ENCODE measurements at regions not wholly inside any gene's neighbourhood (a gene's known extent, or its start where the extent isn't known, plus 50 kb on each side); places are given as distances from the start of the nearest gene placed in this dataset.

- no peaks in the 10 kb centered on the region for H3K79me2 ChIP-seq (ENCODE audit: control insufficient read depth, insufficient read depth, low read length)
- in situ Hi-C loops (cut with MboI), result no loop called here
- H3K4me2 ChIP-seq (ENCODE audit: control insufficient read depth, insufficient read depth), result no peak overlapping the region
- no peaks in the 10 kb centered on the region for H3K4me1 ChIP-seq (ENCODE audit: control insufficient read depth, insufficient read depth, low read length)
- DNase-seq (ENCODE audit: low read depth, low spot score), result no peak
- ChIA-PET CTCF (no interaction called here), POLR2A (no interaction called here), SMC1A (ENCODE audit: uncharacterized antibody, unreplicated experiment) (no interaction called here), RAD21 (ENCODE audit: unreplicated experiment) (no interaction called here)
- WGBS (ENCODE audit: insufficient coverage, insufficient replicate concordance, low lambda C conversion rate, missing lambda C conversion rate), result 0% methylated on average over 1 of the region's 1 CpG
- no peak overlapping the region for H3K4me3 ChIP-seq
- FAIRE-seq, result no peak
- H2AFZ ChIP-seq (ENCODE audit: control insufficient read depth, low read depth, low read length), result no peak overlapping the region
- no peaks in the 10 kb centered on the region; the same call in 2 of the 3 replicates for H3K9me3 ChIP-seq (replicated peaks; ENCODE audit: control insufficient read depth, insufficient read depth, low read length)
- no TSS peak for BruUV-seq (replicated peaks)
- H4K20me1 ChIP-seq (ENCODE audit: control insufficient read depth, insufficient read depth), result no peaks in the 10 kb centered on the region
- H3K27me3 ChIP-seq (replicated peaks in 1 of 2; ENCODE audit: control insufficient read depth in 2 of 2, insufficient read depth in 2 of 2, low read length in 1 of 2), result no peaks in the 10 kb centered on the region
- no peak overlapping the region for H3K27ac ChIP-seq (ENCODE audit: control insufficient read depth, insufficient read depth)
- H3K9ac ChIP-seq (ENCODE audit: control insufficient read depth, insufficient read depth, low read length), result no peak overlapping the region
- ATAC-seq, result no peak
- no peaks in the 10 kb centered on the region for H3K36me3 ChIP-seq (ENCODE audit: control insufficient read depth in 2 of 2, insufficient read depth in 2 of 2, low read length in 1 of 2)
- intact Hi-C loops (cut with micrococcal nuclease; ENCODE audit: unreplicated experiment), result no loop called here
- TF ChIP-seq FOXK2 (IDR thresholded peaks at IDR 0.05) (no peak), TAF1 (IDR thresholded peaks at IDR 0.05; ENCODE audit: borderline replicate concordance, low read depth, low read length) (no peak), ZNF274 (IDR thresholded peaks at IDR 0.05; ENCODE audit: insufficient read depth, insufficient read length) (no peak), NR2F1 (conservative IDR thresholded peaks at IDR 0.05) (no peak), MYB (IDR thresholded peaks at IDR 0.05; ENCODE audit: borderline replicate concordance, low read depth, low read length) (no peak), DPF2 (IDR thresholded peaks at IDR 0.05) (no peak), RCOR1 (conservative IDR thresholded peaks at IDR 0.05; ENCODE audit: low read depth, low read length) (no peak), EZH2 (IDR thresholded peaks at IDR 0.05; ENCODE audit: borderline replicate concordance, control insufficient read depth, low read depth, low read length) (no peak), HDAC2 (IDR thresholded peaks at IDR 0.05) (no peak), BHLHE40 (IDR thresholded peaks at IDR 0.05; ENCODE audit: borderline replicate concordance in 1 of 2, low read depth in 2 of 2, low read length in 1 of 2) (no peak), BMI1 (IDR thresholded peaks at IDR 0.05; ENCODE audit: borderline replicate concordance) (no peak), CEBPZ (IDR thresholded peaks at IDR 0.05; ENCODE audit: low read depth, low read length) (no peak), TCF12 (IDR thresholded peaks at IDR 0.05; ENCODE audit: low read depth, low read length) (no peak), SMC3 (IDR thresholded peaks at IDR 0.05; ENCODE audit: borderline replicate concordance, low read length) (no peak), POLR2A (IDR thresholded peaks at IDR 0.05; ENCODE audit: low read depth, low read length) (no peak)
- TF ChIP-seq, protein P1, sequence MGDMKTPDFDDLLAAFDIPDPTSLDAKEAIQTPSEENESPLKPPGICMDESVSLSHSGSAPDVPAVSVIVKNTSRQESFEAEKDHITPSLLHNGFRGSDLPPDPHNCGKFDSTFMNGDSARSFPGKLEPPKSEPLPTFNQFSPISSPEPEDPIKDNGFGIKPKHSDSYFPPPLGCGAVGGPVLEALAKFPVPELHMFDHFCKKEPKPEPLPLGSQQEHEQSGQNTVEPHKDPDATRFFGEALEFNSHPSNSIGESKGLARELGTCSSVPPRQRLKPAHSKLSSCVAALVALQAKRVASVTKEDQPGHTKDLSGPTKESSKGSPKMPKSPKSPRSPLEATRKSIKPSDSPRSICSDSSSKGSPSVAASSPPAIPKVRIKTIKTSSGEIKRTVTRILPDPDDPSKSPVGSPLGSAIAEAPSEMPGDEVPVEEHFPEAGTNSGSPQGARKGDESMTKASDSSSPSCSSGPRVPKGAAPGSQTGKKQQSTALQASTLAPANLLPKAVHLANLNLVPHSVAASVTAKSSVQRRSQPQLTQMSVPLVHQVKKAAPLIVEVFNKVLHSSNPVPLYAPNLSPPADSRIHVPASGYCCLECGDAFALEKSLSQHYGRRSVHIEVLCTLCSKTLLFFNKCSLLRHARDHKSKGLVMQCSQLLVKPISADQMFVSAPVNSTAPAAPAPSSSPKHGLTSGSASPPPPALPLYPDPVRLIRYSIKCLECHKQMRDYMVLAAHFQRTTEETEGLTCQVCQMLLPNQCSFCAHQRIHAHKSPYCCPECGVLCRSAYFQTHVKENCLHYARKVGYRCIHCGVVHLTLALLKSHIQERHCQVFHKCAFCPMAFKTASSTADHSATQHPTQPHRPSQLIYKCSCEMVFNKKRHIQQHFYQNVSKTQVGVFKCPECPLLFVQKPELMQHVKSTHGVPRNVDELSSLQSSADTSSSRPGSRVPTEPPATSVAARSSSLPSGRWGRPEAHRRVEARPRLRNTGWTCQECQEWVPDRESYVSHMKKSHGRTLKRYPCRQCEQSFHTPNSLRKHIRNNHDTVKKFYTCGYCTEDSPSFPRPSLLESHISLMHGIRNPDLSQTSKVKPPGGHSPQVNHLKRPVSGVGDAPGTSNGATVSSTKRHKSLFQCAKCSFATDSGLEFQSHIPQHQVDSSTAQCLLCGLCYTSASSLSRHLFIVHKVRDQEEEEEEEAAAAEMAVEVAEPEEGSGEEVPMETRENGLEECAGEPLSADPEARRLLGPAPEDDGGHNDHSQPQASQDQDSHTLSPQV (IDR thresholded peaks at IDR 0.05), result no peak
- TF ChIP-seq, protein P2, sequence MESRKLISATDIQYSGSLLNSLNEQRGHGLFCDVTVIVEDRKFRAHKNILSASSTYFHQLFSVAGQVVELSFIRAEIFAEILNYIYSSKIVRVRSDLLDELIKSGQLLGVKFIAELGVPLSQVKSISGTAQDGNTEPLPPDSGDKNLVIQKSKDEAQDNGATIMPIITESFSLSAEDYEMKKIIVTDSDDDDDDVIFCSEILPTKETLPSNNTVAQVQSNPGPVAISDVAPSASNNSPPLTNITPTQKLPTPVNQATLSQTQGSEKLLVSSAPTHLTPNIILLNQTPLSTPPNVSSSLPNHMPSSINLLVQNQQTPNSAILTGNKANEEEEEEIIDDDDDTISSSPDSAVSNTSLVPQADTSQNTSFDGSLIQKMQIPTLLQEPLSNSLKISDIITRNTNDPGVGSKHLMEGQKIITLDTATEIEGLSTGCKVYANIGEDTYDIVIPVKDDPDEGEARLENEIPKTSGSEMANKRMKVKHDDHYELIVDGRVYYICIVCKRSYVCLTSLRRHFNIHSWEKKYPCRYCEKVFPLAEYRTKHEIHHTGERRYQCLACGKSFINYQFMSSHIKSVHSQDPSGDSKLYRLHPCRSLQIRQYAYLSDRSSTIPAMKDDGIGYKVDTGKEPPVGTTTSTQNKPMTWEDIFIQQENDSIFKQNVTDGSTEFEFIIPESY (IDR thresholded peaks at IDR 0.05), result no peak
Observed at GRCh38 chr2:240229005-240229404, 88.5 kb upstream of the OTOS start.

Measured in GM12878 (cell line).